Caco-2 (cell line): ENCODE measurements at regions not wholly inside any gene's neighbourhood (a gene's known extent, or its start where the extent isn't known, plus 50 kb on each side); places are given as distances from the start of the nearest gene placed in this dataset.

ENCODE experiments used
- BruUV-seq: library from RNA; stranded (reverse); fragments of 400-500 nt; replicated peaks from 2 replicates; lab custom pipeline; 2021; lab: Mats Ljungman, UMichigan
- CTCF ChIA-PET: fragments of 300-600 bp; sonication (Branson Sonifier 250); formaldehyde crosslinking; loops from one replicate; lab custom pipeline; 2022; ENCODE audit warnings: antibody characterized with exemption; lab: Charles Lee
- POLR2A ChIA-PET: fragments of 300-600 bp; sonication (Branson Sonifier 250); formaldehyde crosslinking; loops from one replicate; lab custom pipeline; 2022; ENCODE audit warnings: antibody characterized with exemption; lab: Charles Lee
- DNase-seq, 2 experiments: peaks; one replicate each; pipeline versions ENCODE4 v3.0.0 to v3.0.0-alpha.2; 2020 to 2022
- H3K27me3 ChIP-seq: replicated peaks from 2 replicates; pipeline ENCODE4 v1.6.0; 2011; ENCODE audit warnings: low read length; ENCODE audit not compliant: control insufficient read depth, insufficient read depth
- H3K36me3 ChIP-seq: 2 replicates; pipeline ENCODE4 v1.5.1; 2011; ENCODE audit warnings: low read length; ENCODE audit not compliant: control insufficient read depth, insufficient read depth
- H3K4me1 ChIP-seq: fragments of 250-450 bp; sonication (Bioruptor Pico); 2 replicates; pipeline ENCODE4 v1.5.1; 2020; ENCODE audit warnings: mild to moderate bottlenecking
- H3K4me3 ChIP-seq: 2 replicates; pipeline ENCODE4 v1.5.1; 2011; ENCODE audit warnings: low read depth, mild to moderate bottlenecking, control low read depth, low read length
- H3K9me3 ChIP-seq: fragments of 250-450 bp; sonication (Bioruptor Pico); 2 replicates; pipeline ENCODE4 v1.5.1; 2020; ENCODE audit warnings: mild to moderate bottlenecking, moderate library complexity
- H3K27ac Mint-ChIP-seq: one replicate; pipeline ENCODE4 v1.8.0; 2022; ENCODE audit warnings: mixed read lengths; ENCODE audit not compliant: unreplicated experiment
- H3K27me3 Mint-ChIP-seq: one replicate; pipeline ENCODE4 v1.8.0; 2022; ENCODE audit warnings: mixed read lengths; ENCODE audit not compliant: insufficient read depth, unreplicated experiment
- H3K36me3 Mint-ChIP-seq: one replicate; pipeline ENCODE4 v1.8.0; 2022; ENCODE audit warnings: mild to moderate bottlenecking, mixed read lengths; ENCODE audit not compliant: insufficient read depth, unreplicated experiment
- H3K4me1 Mint-ChIP-seq: one replicate; pipeline ENCODE4 v1.8.0; 2022; ENCODE audit warnings: low read depth, mixed read lengths; ENCODE audit not compliant: unreplicated experiment
- H3K4me3 Mint-ChIP-seq: one replicate; pipeline ENCODE4 v1.8.0; 2022; ENCODE audit warnings: mild to moderate bottlenecking, moderate library complexity, mixed read lengths; ENCODE audit not compliant: unreplicated experiment
- H3K9me3 Mint-ChIP-seq: one replicate; pipeline ENCODE4 v1.8.0; 2022; ENCODE audit warnings: mixed read lengths; ENCODE audit not compliant: unreplicated experiment
- CTCF ChIP-seq, 2 experiments: fragments of 200-600 bp in 1 of 2; IDR thresholded peaks; 1 replicate in 1 of 2; 2 replicates in 1 of 2; pipeline versions ENCODE4 v1.5.1 to v1.8.0; 2011 to 2022; ENCODE audit warnings: antibody characterized with exemption in 1 of 2, control low read depth in 1 of 2, inconsistent platforms in 1 of 2, low read depth in 1 of 2, low read length in 1 of 2, mild to moderate bottlenecking in 1 of 2, moderate library complexity in 1 of 2; ENCODE audit not compliant: insufficient read depth in 1 of 2, severe bottlenecking in 1 of 2, unreplicated experiment in 1 of 2
- intact Hi-C: fragments of 100-400 bp; cut with micrococcal nuclease; formaldehyde crosslinking; loops from one replicate; pipeline ENCODE4 v1.10.0; 2022; ENCODE audit not compliant: unreplicated experiment

- Histone ChIP-seq H3K4me1 (no peaks in the 10 kb centered on the region), H3K9me3 (no peaks in the 10 kb centered on the region), H3K27me3 (no peaks in the 10 kb centered on the region), H3K4me3 (no peak overlapping the region), H3K36me3 (no peaks in the 10 kb centered on the region)
- H3K4me1 Mint-ChIP-seq = no peaks in the 10 kb centered on the region
- no peaks in the 10 kb centered on the region for H3K9me3 Mint-ChIP-seq
- no peaks in the 10 kb centered on the region for H3K36me3 Mint-ChIP-seq
- no TSS peak for BruUV-seq
- TF ChIP-seq CTCF (IDR thresholded peaks at IDR 0.05; ENCODE audit: insufficient read depth in 1 of 2, low read depth in 1 of 2, low read length in 1 of 2, severe bottlenecking in 1 of 2, unreplicated experiment in 1 of 2) = no peak
- no peak overlapping the region for H3K27ac Mint-ChIP-seq
- no peak for DNase-seq
- POLR2A ChIA-PET = no interaction called here
- CTCF ChIA-PET = no interaction called here
- H3K27me3 Mint-ChIP-seq = no peaks in the 10 kb centered on the region
- intact Hi-C loops = no loop called here
- H3K4me3 Mint-ChIP-seq = no peak overlapping the region
Measured at GRCh38 chrX:28223469-28223868, 242.2 kb upstream of the DCAF8L1 start.

GRCh38 chrX:28205905-28206304 lies 224.7 kb upstream of the DCAF8L1 start:
- ChIA-PET CTCF (no interaction called here), POLR2A (no interaction called here)
- DNase-seq = no peak
- H3K4me3 ChIP-seq = no peak overlapping the region
- Mint-ChIP-seq H3K27me3 (no peaks in the 10 kb centered on the region), H3K4me1 (no peaks in the 10 kb centered on the region), H3K4me3 (peak overlapping the region; percentile 58), H3K9me3 (no peaks in the 10 kb centered on the region), H3K27ac (no peak overlapping the region), H3K36me3 (no peaks in the 10 kb centered on the region)
- no TSS peak for BruUV-seq
- no peak for TF ChIP-seq CTCF (IDR thresholded peaks at IDR 0.05; ENCODE audit: insufficient read depth in 1 of 2, low read depth in 1 of 2, low read length in 1 of 2, severe bottlenecking in 1 of 2, unreplicated experiment in 1 of 2)
- H3K27me3 ChIP-seq = no peaks in the 10 kb centered on the region
- H3K4me1 ChIP-seq = no peaks in the 10 kb centered on the region
- intact Hi-C loops = no loop called here
- H3K9me3 ChIP-seq = no peaks in the 10 kb centered on the region
- H3K36me3 ChIP-seq = no peaks in the 10 kb centered on the region

- no peak for TF ChIP-seq CTCF (IDR thresholded peaks at IDR 0.05; ENCODE audit: insufficient read depth in 1 of 2, low read depth in 1 of 2, low read length in 1 of 2, severe bottlenecking in 1 of 2, unreplicated experiment in 1 of 2)
- no peaks in the 10 kb centered on the region for H3K9me3 ChIP-seq
- no peaks in the 10 kb centered on the region for H3K4me1 Mint-ChIP-seq
- no peaks in the 10 kb centered on the region for H3K36me3 Mint-ChIP-seq
- no peaks in the 10 kb centered on the region for H3K27me3 Mint-ChIP-seq
- no peaks in the 10 kb centered on the region for H3K27me3 ChIP-seq
- no peak overlapping the region for H3K27ac Mint-ChIP-seq
- intact Hi-C loops = no loop called here
- H3K4me1 ChIP-seq = no peaks in the 10 kb centered on the region
- POLR2A ChIA-PET = no interaction called here
- no TSS peak for BruUV-seq
- no peak for DNase-seq
- no peak overlapping the region for H3K4me3 Mint-ChIP-seq
- CTCF ChIA-PET = no interaction called here
- no peaks in the 10 kb centered on the region for H3K9me3 Mint-ChIP-seq
- no peaks in the 10 kb centered on the region for H3K36me3 ChIP-seq
- no peak overlapping the region for H3K4me3 ChIP-seq
Measured at GRCh38 chrX:28205126-28205525, 223.9 kb upstream of the DCAF8L1 start.
